Left ventricle myocardium superior (tissue), 1 donor: ENCODE measurements at regions not wholly inside any gene's neighbourhood (a gene's known extent, or its start where the extent isn't known, plus 50 kb on each side); places are given as distances from the start of the nearest gene placed in this dataset.
A peak's percentile ranks its signal among the peaks of the same experiment; 100 is the strongest.

Source experiments
- ATAC-seq: fragments of 200-7000 bp; cut with Tn5 transposase; one replicate; pipeline ENCODE4 v1.9.1; 2020; ENCODE audit warnings: mild to moderate bottlenecking, moderate library complexity
- DNase-seq: peaks from one replicate; pipeline ENCODE4 v3.0.0-alpha.2; 2020
- intact Hi-C: fragments of 100-400 bp; cut with micrococcal nuclease; formaldehyde crosslinking; loops from one replicate; pipeline ENCODE4 v1.11.0; 2022
- donor health status: DM: no; HTN: yes; CAD: no; lungs with severe emphysema.

GRCh38 chr10:83037653-83038052 is 1101.7 kb upstream of the GHITM start:
- intact Hi-C loops, result no loop called here
- ATAC-seq (no peak), DNase-seq (no peak)

GRCh38 chr10:83038631-83039030 is 1100.7 kb upstream of the GHITM start:
- intact Hi-C loops, result no loop called here
- no peak for DNase-seq
- no peak for ATAC-seq

GRCh38 chr10:83045731-83046130 is 1093.6 kb upstream of the GHITM start:
- DNase-seq (no peak), ATAC-seq (no peak)
- intact Hi-C loops, result no loop called here

GRCh38 chr10:83050815-83051214 is 1088.5 kb upstream of the GHITM start:
- intact Hi-C loops, result no loop called here
- ATAC-seq (no peak), DNase-seq (no peak)

- intact Hi-C loops, result no loop called here
These were observed 1076.4 kb upstream of the GHITM start for GRCh38 chr10:83062871-83063270.

GRCh38 chr10:83073472-83073871 is 1065.8 kb upstream of the GHITM start:
- intact Hi-C loops, result no loop called here
- ATAC-seq, result no peak
- DNase-seq, result no peak

More at GRCh38 chr10:83062871-83063270, 1076.4 kb upstream of the GHITM start:
- no peak for ATAC-seq
- DNase-seq, result no peak

GRCh38 chr10:83075016-83075814 is 1064.1 kb upstream of the GHITM start:
- intact Hi-C loops, result no loop called here
- peak; percentile 40 for ATAC-seq
- DNase-seq, result no peak

GRCh38 chr10:83075815-83076355 is 1063.4 kb upstream of the GHITM start:
- DNase-seq (no peak), ATAC-seq (no peak)
- intact Hi-C loops, result no loop called here

- ATAC-seq (no peak), DNase-seq (no peak)
- intact Hi-C loops, result no loop called here
These were observed 1062.9 kb upstream of the GHITM start for GRCh38 chr10:83076443-83076842.

GRCh38 chr10:83078160-83078559 is 1061.1 kb upstream of the GHITM start:
- ATAC-seq (no peak), DNase-seq (no peak)
- intact Hi-C loops, result no loop called here

GRCh38 chr10:83078645-83079044 is 1060.7 kb upstream of the GHITM start:
- DNase-seq (no peak), ATAC-seq (no peak)
- intact Hi-C loops, result no loop called here

GRCh38 chr10:83083831-83084230 is 1055.5 kb upstream of the GHITM start:
- no peak for DNase-seq
- intact Hi-C loops, result no loop called here
- no peak for ATAC-seq

GRCh38 chr10:83089335-83089734 is 1050.0 kb upstream of the GHITM start:
- intact Hi-C loops, result no loop called here
- no peak for DNase-seq
- no peak for ATAC-seq

- intact Hi-C loops, result no loop called here
- DNase-seq, result no peak
- no peak for ATAC-seq
These were observed 1034.7 kb upstream of the GHITM start for GRCh38 chr10:83104616-83105015.

- DNase-seq, result no peak
- intact Hi-C loops, result no loop called here
These were observed 1030.6 kb upstream of the GHITM start for GRCh38 chr10:83108565-83109333.

GRCh38 chr10:83119346-83119745 is 1020.0 kb upstream of the GHITM start:
- no peak for DNase-seq
- no peak for ATAC-seq
- intact Hi-C loops, result no loop called here

More at GRCh38 chr10:83108565-83109333, 1030.6 kb upstream of the GHITM start:
- ATAC-seq, result no peak

- DNase-seq, result no peak
- no peak for ATAC-seq
- intact Hi-C loops, result no loop called here
These were observed 1017.0 kb upstream of the GHITM start for GRCh38 chr10:83122336-83122735.

GRCh38 chr10:83127942-83128575 is 1011.2 kb upstream of the GHITM start:
- DNase-seq (no peak), ATAC-seq (no peak)
- intact Hi-C loops, result no loop called here

- intact Hi-C loops, result no loop called here
- ATAC-seq, result no peak
These were observed 998.5 kb upstream of the GHITM start for GRCh38 chr10:83140811-83141210.

GRCh38 chr10:83142074-83142563 is 997.2 kb upstream of the GHITM start:
- no peak for ATAC-seq
- intact Hi-C loops, result no loop called here
- no peak for DNase-seq

More at GRCh38 chr10:83140811-83141210, 998.5 kb upstream of the GHITM start:
- DNase-seq, result no peak
